ENCODE measurements at regions not wholly inside any gene's neighbourhood (a gene's known extent, or its start where the extent isn't known, plus 50 kb on each side); places are given as distances from the start of the nearest gene placed in this dataset.

- no TSS peak for BruUV-seq (replicated peaks)
- peak; percentile 66 for DNase-seq (ENCODE audit: low spot score)
- Histone ChIP-seq H3K79me2 (ENCODE audit: insufficient read depth, low read length) (peaks cover 2% of the 10 kb centered on the region), H3K4me1 (ENCODE audit: insufficient read depth, low read length) (peaks cover 38% of the 10 kb centered on the region), H3K4me3 (replicated peaks in 1 of 3; ENCODE audit: insufficient read depth in 1 of 3, low read depth in 2 of 3, low read length in 3 of 3) (0 out of 6 replicates have a peak overlapping the region, but pooled peaks of 1 of the 3 experiments have one; percentile 4), H3K9ac (ENCODE audit: insufficient read depth, low read depth, low read length) (no peak overlapping the region), H4K20me1 (ENCODE audit: insufficient read depth, low read length) (no peaks in the 10 kb centered on the region), H3K9me3 (ENCODE audit: low read length) (no peaks in the 10 kb centered on the region), H3K4me2 (ENCODE audit: low read depth, low read length) (peak overlapping the region; percentile 25), H3K36me3 (replicated peaks in 1 of 2; ENCODE audit: control insufficient read depth in 1 of 2, insufficient read depth in 2 of 2, low read length in 2 of 2) (no peaks in the 10 kb centered on the region), H3K27me3 (ENCODE audit: control insufficient read depth in 1 of 2, insufficient read depth in 2 of 2, low read length in 2 of 2) (no peaks in the 10 kb centered on the region), H2AFZ (ENCODE audit: low read length) (no peak overlapping the region), H3K27ac (ENCODE audit: extremely low read length, insufficient read depth, low read length) (peak overlapping the region; percentile 46)
- CTCF ChIA-PET (ENCODE audit: low intra/inter-chr PET ratio, low total read pairs), result no interaction called here
- POLR2A ChIA-PET, result no interaction called here
- WGBS (ENCODE audit: low lambda C conversion rate), result 20% methylated on average over 8 of the region's 8 CpGs
- ATAC-seq, result peak; percentile 89
- peak; percentile 90 for FAIRE-seq
- in situ Hi-C loops (cut with HindIII; ENCODE audit: extremely low pct_ligation_motif_present, low pct_unique_long_range_greater_than_20kb), result no loop called here
- intact Hi-C loops (cut with micrococcal nuclease; ENCODE audit: unreplicated experiment), result no loop called here
- peak; percentile 85; the same call in 1 of the 2 replicates for TF ChIP-seq PITX1 (CRISPR knock-in tag; IDR thresholded peaks at IDR 0.05)
- TF ChIP-seq, protein P1, sequence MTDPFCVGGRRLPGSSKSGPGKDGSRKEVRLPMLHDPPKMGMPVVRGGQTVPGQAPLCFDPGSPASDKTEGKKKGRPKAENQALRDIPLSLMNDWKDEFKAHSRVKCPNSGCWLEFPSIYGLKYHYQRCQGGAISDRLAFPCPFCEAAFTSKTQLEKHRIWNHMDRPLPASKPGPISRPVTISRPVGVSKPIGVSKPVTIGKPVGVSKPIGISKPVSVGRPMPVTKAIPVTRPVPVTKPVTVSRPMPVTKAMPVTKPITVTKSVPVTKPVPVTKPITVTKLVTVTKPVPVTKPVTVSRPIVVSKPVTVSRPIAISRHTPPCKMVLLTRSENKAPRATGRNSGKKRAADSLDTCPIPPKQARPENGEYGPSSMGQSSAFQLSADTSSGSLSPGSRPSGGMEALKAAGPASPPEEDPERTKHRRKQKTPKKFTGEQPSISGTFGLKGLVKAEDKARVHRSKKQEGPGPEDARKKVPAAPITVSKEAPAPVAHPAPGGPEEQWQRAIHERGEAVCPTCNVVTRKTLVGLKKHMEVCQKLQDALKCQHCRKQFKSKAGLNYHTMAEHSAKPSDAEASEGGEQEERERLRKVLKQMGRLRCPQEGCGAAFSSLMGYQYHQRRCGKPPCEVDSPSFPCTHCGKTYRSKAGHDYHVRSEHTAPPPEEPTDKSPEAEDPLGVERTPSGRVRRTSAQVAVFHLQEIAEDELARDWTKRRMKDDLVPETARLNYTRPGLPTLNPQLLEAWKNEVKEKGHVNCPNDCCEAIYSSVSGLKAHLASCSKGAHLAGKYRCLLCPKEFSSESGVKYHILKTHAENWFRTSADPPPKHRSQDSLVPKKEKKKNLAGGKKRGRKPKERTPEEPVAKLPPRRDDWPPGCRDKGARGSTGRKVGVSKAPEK (CRISPR knock-in tag; IDR thresholded peaks at IDR 0.05; ENCODE audit: borderline replicate concordance), result no peak
- peak; percentile 63; the same call in 1 of the 2 replicates for TF ChIP-seq AKAP8 (CRISPR knock-in tag; IDR thresholded peaks at IDR 0.05)
- TF ChIP-seq ZNF460 (CRISPR knock-in tag; IDR thresholded peaks at IDR 0.05; ENCODE audit: borderline replicate concordance), result no peak
- no peak for TF ChIP-seq CAMTA2 (CRISPR knock-in tag; IDR thresholded peaks at IDR 0.05; ENCODE audit: borderline replicate concordance)
- no peak for TF ChIP-seq BRD4 (CRISPR knock-in tag; IDR thresholded peaks at IDR 0.05)
- TF ChIP-seq ZNF816 (CRISPR knock-in tag; IDR thresholded peaks at IDR 0.05; ENCODE audit: borderline replicate concordance), result peak; percentile 36; the same call in 1 of the 2 replicates
- no peak for TF ChIP-seq ARNT2 (CRISPR knock-in tag; IDR thresholded peaks at IDR 0.05; ENCODE audit: low read depth)
- TF ChIP-seq ZBTB3 (CRISPR knock-in tag; IDR thresholded peaks at IDR 0.05; ENCODE audit: borderline replicate concordance, low read depth), result no peak
- no peak for TF ChIP-seq ZNF775 (CRISPR knock-in tag; IDR thresholded peaks at IDR 0.05; ENCODE audit: borderline replicate concordance)
- no peak for TF ChIP-seq CBFB (CRISPR knock-in tag; IDR thresholded peaks at IDR 0.05)
- TF ChIP-seq, protein P2, sequence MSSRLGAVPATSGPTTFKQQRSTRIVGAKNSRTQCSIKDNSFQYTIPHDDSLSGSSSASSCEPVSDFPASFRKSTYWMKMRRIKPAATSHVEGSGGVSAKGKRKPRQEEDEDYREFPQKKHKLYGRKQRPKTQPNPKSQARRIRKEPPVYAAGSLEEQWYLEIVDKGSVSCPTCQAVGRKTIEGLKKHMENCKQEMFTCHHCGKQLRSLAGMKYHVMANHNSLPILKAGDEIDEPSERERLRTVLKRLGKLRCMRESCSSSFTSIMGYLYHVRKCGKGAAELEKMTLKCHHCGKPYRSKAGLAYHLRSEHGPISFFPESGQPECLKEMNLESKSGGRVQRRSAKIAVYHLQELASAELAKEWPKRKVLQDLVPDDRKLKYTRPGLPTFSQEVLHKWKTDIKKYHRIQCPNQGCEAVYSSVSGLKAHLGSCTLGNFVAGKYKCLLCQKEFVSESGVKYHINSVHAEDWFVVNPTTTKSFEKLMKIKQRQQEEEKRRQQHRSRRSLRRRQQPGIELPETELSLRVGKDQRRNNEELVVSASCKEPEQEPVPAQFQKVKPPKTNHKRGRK (CRISPR knock-in tag; IDR thresholded peaks at IDR 0.05), result no peak
- TF ChIP-seq, protein P3, sequence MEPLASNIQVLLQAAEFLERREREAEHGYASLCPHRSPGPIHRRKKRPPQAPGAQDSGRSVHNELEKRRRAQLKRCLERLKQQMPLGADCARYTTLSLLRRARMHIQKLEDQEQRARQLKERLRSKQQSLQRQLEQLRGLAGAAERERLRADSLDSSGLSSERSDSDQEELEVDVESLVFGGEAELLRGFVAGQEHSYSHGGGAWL (CRISPR knock-in tag; IDR thresholded peaks at IDR 0.05), result no peak
- TF ChIP-seq ATF5 (CRISPR knock-in tag; IDR thresholded peaks at IDR 0.05; ENCODE audit: low read depth), result no peak
- TF ChIP-seq MAZ (IDR thresholded peaks at IDR 0.05; ENCODE audit: borderline replicate concordance, low read depth, low read length), result no peak
- TF ChIP-seq MAZ (CRISPR knock-in tag; IDR thresholded peaks at IDR 0.05; ENCODE audit: low read depth), result no peak
- TF ChIP-seq, protein P4, sequence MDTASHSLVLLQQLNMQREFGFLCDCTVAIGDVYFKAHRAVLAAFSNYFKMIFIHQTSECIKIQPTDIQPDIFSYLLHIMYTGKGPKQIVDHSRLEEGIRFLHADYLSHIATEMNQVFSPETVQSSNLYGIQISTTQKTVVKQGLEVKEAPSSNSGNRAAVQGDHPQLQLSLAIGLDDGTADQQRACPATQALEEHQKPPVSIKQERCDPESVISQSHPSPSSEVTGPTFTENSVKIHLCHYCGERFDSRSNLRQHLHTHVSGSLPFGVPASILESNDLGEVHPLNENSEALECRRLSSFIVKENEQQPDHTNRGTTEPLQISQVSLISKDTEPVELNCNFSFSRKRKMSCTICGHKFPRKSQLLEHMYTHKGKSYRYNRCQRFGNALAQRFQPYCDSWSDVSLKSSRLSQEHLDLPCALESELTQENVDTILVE (CRISPR knock-in tag; IDR thresholded peaks at IDR 0.05), result no peak
Measured at GRCh38 chr9:14967450-14968321, 57.5 kb upstream of the FREM1 start.

All from HepG2 (cell line).